ENCODE measurements at regions not wholly inside any gene's neighbourhood (a gene's known extent, or its start where the extent isn't known, plus 50 kb on each side); places are given as distances from the start of the nearest gene placed in this dataset.

- H3K4me3 ChIP-seq (ENCODE audit: low read depth, low read length): no peak overlapping the region
- no peak for DNase-seq (ENCODE audit: low read depth, low spot score)
- ChIA-PET POLR2A (no interaction called here), CTCF (interaction anchor here (0.7 to 1.9 kb wide), 7 partner anchors 8 to 229 kb away, joined by 3 to 7 read pairs (median 4); no protein-coding TSS in a partner anchor)
- TF ChIP-seq CTCF (IDR thresholded peaks at IDR 0.05; ENCODE audit: insufficient read depth, low read length, missing control alignments): no peak
These were observed 95.0 kb upstream of the RIOK3 start for GRCh38 chr18:23357996-23358594.

- DNase-seq (ENCODE audit: low read depth, low spot score): no peak
- ChIA-PET POLR2A (no interaction called here), CTCF (interaction anchor here (1.0 to 1.9 kb wide), 4 partner anchors 9 to 328 kb away, joined by 3 to 7 read pairs (median 4); no protein-coding TSS in a partner anchor)
- no peak for TF ChIP-seq CTCF (IDR thresholded peaks at IDR 0.05; ENCODE audit: insufficient read depth, low read length, missing control alignments)
- H3K4me3 ChIP-seq (ENCODE audit: low read depth, low read length): no peak overlapping the region
These were observed 93.7 kb upstream of the RIOK3 start for GRCh38 chr18:23359421-23359820.

- CTCF ChIA-PET: interaction anchor here (1.4 kb wide), 1 partner anchor 434 kb away, joined by 4 read pairs; no protein-coding TSS in a partner anchor
- POLR2A ChIA-PET: no interaction called here
- no peak overlapping the region for H3K4me3 ChIP-seq (ENCODE audit: low read depth, low read length)
- DNase-seq (ENCODE audit: low read depth, low spot score): no peak
- no peak for TF ChIP-seq CTCF (IDR thresholded peaks at IDR 0.05; ENCODE audit: insufficient read depth, low read length, missing control alignments)
These were observed 89.1 kb upstream of the RIOK3 start for GRCh38 chr18:23363865-23364570.

GRCh38 chr18:23365602-23366001 lies 87.5 kb upstream of the RIOK3 start:
- ChIA-PET CTCF (interaction anchor here (2.1 to 2.6 kb wide), 2 partner anchors 13 to 234 kb away, joined by 9 to 12 read pairs; no protein-coding TSS in a partner anchor), POLR2A (interaction anchor here (0.6 to 0.8 kb wide), 2 partner anchors 30 to 41 kb away, joined by 3 read pairs; no protein-coding TSS in a partner anchor)
- H3K4me3 ChIP-seq (ENCODE audit: low read depth, low read length): no peak overlapping the region
- TF ChIP-seq CTCF (IDR thresholded peaks at IDR 0.05; ENCODE audit: insufficient read depth, low read length, missing control alignments): no peak
- no peak for DNase-seq (ENCODE audit: low read depth, low spot score)

GRCh38 chr18:23369266-23369665 lies 83.8 kb upstream of the RIOK3 start:
- POLR2A ChIA-PET: no interaction called here
- CTCF ChIA-PET: no interaction called here

More at GRCh38 chr18:23369266-23369665, 83.8 kb upstream of the RIOK3 start:
- TF ChIP-seq CTCF (IDR thresholded peaks at IDR 0.05; ENCODE audit: insufficient read depth, low read length, missing control alignments): no peak
- no peak for DNase-seq (ENCODE audit: low read depth, low spot score)
- no peak overlapping the region for H3K4me3 ChIP-seq (ENCODE audit: low read depth, low read length)
